GM23338 (cell line): ENCODE measurements at regions not wholly inside any gene's neighbourhood (a gene's known extent, or its start where the extent isn't known, plus 50 kb on each side); places are given as distances from the start of the nearest gene placed in this dataset.

Source experiments
- ATAC-seq: fragments of 200-7000 bp; cut with Tn5 transposase; 3 replicates; pipeline ENCODE4 v1.9.1; 2020
- DNase-seq: peaks from one replicate; pipeline ENCODE4 v3.0.0-alpha.2; 2015; ENCODE audit warnings: low spot score
- H2AFZ ChIP-seq: fragments of 200-600 bp; sonication (generic); 2 replicates; pipeline ENCODE4 v1.8.0; 2016; ENCODE audit warnings: antibody characterized with exemption, mild to moderate bottlenecking, moderate library complexity
- H3F3A ChIP-seq: fragments of 200-600 bp; sonication (generic); replicated peaks from 2 replicates; pipeline ENCODE4 v1.8.0; 2017; ENCODE audit warnings: antibody characterized with exemption, mixed run types, low read depth
- H3K27ac ChIP-seq: fragments of 200-600 bp; sonication (generic); 2 replicates; pipeline ENCODE4 v1.6.1; 2016; ENCODE audit warnings: low read depth
- H3K27me3 ChIP-seq: fragments of 200-600 bp; sonication (generic); 2 replicates; pipeline ENCODE4 v1.8.0; 2016; ENCODE audit warnings: mild to moderate bottlenecking, mixed run types, moderate library complexity; ENCODE audit not compliant: insufficient read depth
- H3K36me3 ChIP-seq: fragments of 200-600 bp; sonication (generic); 2 replicates; pipeline ENCODE4 v1.8.0; 2016; ENCODE audit warnings: mild to moderate bottlenecking; ENCODE audit not compliant: insufficient read depth
- H3K4me1 ChIP-seq: fragments of 200-600 bp; sonication (generic); 2 replicates; pipeline ENCODE4 v1.8.0; 2016; ENCODE audit warnings: mild to moderate bottlenecking, moderate library complexity; ENCODE audit not compliant: insufficient read depth
- H3K4me2 ChIP-seq: fragments of 200-600 bp; sonication (generic); 2 replicates; pipeline ENCODE4 v1.7.1; 2017; ENCODE audit warnings: mixed run types
- H3K4me3 ChIP-seq: fragments of 200-600 bp; sonication (generic); 2 replicates; pipeline ENCODE4 v1.6.1; 2016; ENCODE audit warnings: mixed run types
- H3K79me2 ChIP-seq: fragments of 200-600 bp; sonication (generic); replicated peaks from 2 replicates; pipeline ENCODE4 v1.8.0; 2017; ENCODE audit warnings: mild to moderate bottlenecking; ENCODE audit not compliant: insufficient read depth
- H3K9me2 ChIP-seq: fragments of 200-600 bp; sonication (generic); 2 replicates; pipeline ENCODE4 v1.8.0; 2017; ENCODE audit not compliant: insufficient read depth
- H4K20me1 ChIP-seq: fragments of 200-600 bp; sonication (generic); replicated peaks from 2 replicates; pipeline ENCODE4 v1.8.0; 2017; ENCODE audit warnings: mild to moderate bottlenecking; ENCODE audit not compliant: insufficient read depth
- H3K27ac Mint-ChIP-seq: 2 replicates; pipeline ENCODE4 v1.8.0; 2020; ENCODE audit warnings: inconsistent platforms, mild to moderate bottlenecking, moderate library complexity, mixed read lengths
- H3K27me3 Mint-ChIP-seq: 3 replicates; pipeline ENCODE4 v1.8.0; 2022; ENCODE audit warnings: low read depth, mild to moderate bottlenecking, moderate library complexity, mixed read lengths, inconsistent platforms; ENCODE audit not compliant: insufficient read depth, poor library complexity
- H3K36me3 Mint-ChIP-seq: 3 replicates; pipeline ENCODE4 v1.8.0; 2021; ENCODE audit warnings: low read depth, mild to moderate bottlenecking, inconsistent platforms, moderate library complexity, mixed read lengths
- H3K4me1 Mint-ChIP-seq: 3 replicates; pipeline ENCODE4 v1.8.0; 2020; ENCODE audit warnings: mild to moderate bottlenecking, inconsistent platforms, mixed read lengths
- H3K4me3 Mint-ChIP-seq: 3 replicates; pipeline ENCODE4 v1.8.0; 2021; ENCODE audit warnings: moderate library complexity, mild to moderate bottlenecking, inconsistent platforms, mixed read lengths
- H3K9me3 Mint-ChIP-seq: 3 replicates; pipeline ENCODE4 v1.8.0; 2020; ENCODE audit warnings: moderate library complexity, mild to moderate bottlenecking, inconsistent platforms, mixed read lengths
- CREB1 ChIP-seq: fragments of 250-450 bp; sonication (Bioruptor Pico); IDR thresholded peaks from 2 replicates; pipeline ENCODE4 v1.5.0; 2020; ENCODE audit warnings: low read depth, mild to moderate bottlenecking, moderate library complexity
- EZH2 ChIP-seq: fragments of 200-600 bp; sonication (generic); IDR thresholded peaks from one replicate; pipeline ENCODE4 v1.8.0; 2017; ENCODE audit warnings: antibody characterized with exemption, mild to moderate bottlenecking, low read depth; ENCODE audit not compliant: unreplicated experiment
- EZH2phosphoT487 ChIP-seq: fragments of 200-600 bp; sonication (generic); IDR thresholded peaks from one replicate; pipeline ENCODE4 v1.8.1; 2018; ENCODE audit warnings: antibody characterized with exemption; ENCODE audit not compliant: unreplicated experiment
- JUNB ChIP-seq: IDR thresholded peaks from one replicate; pipeline ENCODE4 v1.6.1; 2016; ENCODE audit warnings: antibody characterized with exemption; ENCODE audit not compliant: unreplicated experiment
- NANOG ChIP-seq: IDR thresholded peaks from 2 replicates; pipeline ENCODE4 v1.6.1; 2016; ENCODE audit warnings: antibody characterized with exemption, borderline replicate concordance
- POLR2AphosphoS5 ChIP-seq: IDR thresholded peaks from 2 replicates; pipeline ENCODE4 v1.6.1; 2016; ENCODE audit warnings: antibody characterized with exemption, low read depth
- STAT1 ChIP-seq: IDR thresholded peaks from one replicate; pipeline ENCODE4 v1.6.1; 2016; ENCODE audit warnings: antibody characterized with exemption; ENCODE audit not compliant: unreplicated experiment
- ZNF114 ChIP-seq: fragments of 250-450 bp; sonication (Bioruptor Pico); IDR thresholded peaks from 2 replicates; pipeline ENCODE4 v1.5.0; 2020; ENCODE audit warnings: mild to moderate bottlenecking, moderate library complexity
- ZNF331 ChIP-seq: fragments of 250-450 bp; sonication (Bioruptor Pico); IDR thresholded peaks from 2 replicates; pipeline ENCODE4 v1.5.0; 2020; ENCODE audit warnings: low read depth, mild to moderate bottlenecking, moderate library complexity
- TF ChIP-seq, protein P1 (sequence below): IDR thresholded peaks from 2 replicates; pipeline ENCODE4 v1.6.1; 2016; ENCODE audit warnings: antibody characterized with exemption
- TF ChIP-seq, protein P2 (sequence below): fragments of 250-450 bp; sonication (Bioruptor Pico); IDR thresholded peaks from 2 replicates; pipeline ENCODE4 v1.5.0; 2020; ENCODE audit warnings: mild to moderate bottlenecking, moderate library complexity
- TF ChIP-seq, protein P3 (sequence below): IDR thresholded peaks from one replicate; pipeline ENCODE4 v1.6.1; 2018; ENCODE audit warnings: antibody characterized with exemption; ENCODE audit not compliant: unreplicated experiment
- TF ChIP-seq, protein P4 (sequence below), 2 experiments: fragments of 200-600 bp in 1 of 2; sonication (generic) in 1 of 2; conservative IDR thresholded peaks; 2 replicates each; pipeline versions ENCODE4 v1.5.1 to v1.6.1; 2016 to 2017; ENCODE audit warnings: antibody characterized with exemption in 2 of 2, low read depth in 2 of 2, mild to moderate bottlenecking in 2 of 2, moderate library complexity in 1 of 2

DNA sequence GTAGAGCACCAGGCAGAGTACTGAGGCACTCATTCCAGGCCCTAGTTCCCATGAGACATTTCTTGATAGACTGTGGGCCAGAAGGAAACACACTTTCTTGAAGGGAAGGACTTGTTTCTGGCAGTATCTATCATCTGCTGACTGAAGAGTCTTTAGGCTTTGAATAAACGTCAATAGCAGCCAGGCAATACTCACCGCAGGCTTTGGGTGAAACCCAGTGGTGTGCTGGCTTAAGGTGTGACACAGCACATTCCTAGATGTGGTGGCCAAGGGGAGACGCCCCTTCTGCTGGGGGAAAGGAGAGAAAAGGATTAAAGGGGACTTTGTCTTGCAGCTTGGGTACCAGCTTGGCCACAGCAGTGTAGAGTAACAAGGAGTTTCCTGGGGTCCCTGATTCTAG is 1039.6 kb downstream of the HACE1 start:
- Mint-ChIP-seq H3K27ac (no peak overlapping the region), H3K4me1 (no peaks in the 10 kb centered on the region; the same call in 2 of the 3 replicates), H3K36me3 (no peaks in the 10 kb centered on the region), H3K4me3 (no peak overlapping the region), H3K27me3 (no peaks in the 10 kb centered on the region), H3K9me3 (no peaks in the 10 kb centered on the region; the same call in 1 of the 3 replicates)
- no peaks in the 10 kb centered on the region; the same call in 1 of the 2 replicates for H3K9me2 ChIP-seq
- H3K4me3 ChIP-seq = no peak overlapping the region
- H3K4me2 ChIP-seq = no peak overlapping the region
- no peaks in the 10 kb centered on the region for H3F3A ChIP-seq
- no peaks in the 10 kb centered on the region for H3K27me3 ChIP-seq
- DNase-seq (no peak), ATAC-seq (no peak)
- H3K36me3 ChIP-seq = no peaks in the 10 kb centered on the region
- TF ChIP-seq ZNF331 (CRISPR knock-in tag) = no peak
- TF ChIP-seq ZNF114 (CRISPR knock-in tag) = no peak
- TF ChIP-seq, protein P1, sequence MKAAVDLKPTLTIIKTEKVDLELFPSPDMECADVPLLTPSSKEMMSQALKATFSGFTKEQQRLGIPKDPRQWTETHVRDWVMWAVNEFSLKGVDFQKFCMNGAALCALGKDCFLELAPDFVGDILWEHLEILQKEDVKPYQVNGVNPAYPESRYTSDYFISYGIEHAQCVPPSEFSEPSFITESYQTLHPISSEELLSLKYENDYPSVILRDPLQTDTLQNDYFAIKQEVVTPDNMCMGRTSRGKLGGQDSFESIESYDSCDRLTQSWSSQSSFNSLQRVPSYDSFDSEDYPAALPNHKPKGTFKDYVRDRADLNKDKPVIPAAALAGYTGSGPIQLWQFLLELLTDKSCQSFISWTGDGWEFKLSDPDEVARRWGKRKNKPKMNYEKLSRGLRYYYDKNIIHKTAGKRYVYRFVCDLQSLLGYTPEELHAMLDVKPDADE = no peak
- no peak for TF ChIP-seq NANOG
- TF ChIP-seq, protein P2, sequence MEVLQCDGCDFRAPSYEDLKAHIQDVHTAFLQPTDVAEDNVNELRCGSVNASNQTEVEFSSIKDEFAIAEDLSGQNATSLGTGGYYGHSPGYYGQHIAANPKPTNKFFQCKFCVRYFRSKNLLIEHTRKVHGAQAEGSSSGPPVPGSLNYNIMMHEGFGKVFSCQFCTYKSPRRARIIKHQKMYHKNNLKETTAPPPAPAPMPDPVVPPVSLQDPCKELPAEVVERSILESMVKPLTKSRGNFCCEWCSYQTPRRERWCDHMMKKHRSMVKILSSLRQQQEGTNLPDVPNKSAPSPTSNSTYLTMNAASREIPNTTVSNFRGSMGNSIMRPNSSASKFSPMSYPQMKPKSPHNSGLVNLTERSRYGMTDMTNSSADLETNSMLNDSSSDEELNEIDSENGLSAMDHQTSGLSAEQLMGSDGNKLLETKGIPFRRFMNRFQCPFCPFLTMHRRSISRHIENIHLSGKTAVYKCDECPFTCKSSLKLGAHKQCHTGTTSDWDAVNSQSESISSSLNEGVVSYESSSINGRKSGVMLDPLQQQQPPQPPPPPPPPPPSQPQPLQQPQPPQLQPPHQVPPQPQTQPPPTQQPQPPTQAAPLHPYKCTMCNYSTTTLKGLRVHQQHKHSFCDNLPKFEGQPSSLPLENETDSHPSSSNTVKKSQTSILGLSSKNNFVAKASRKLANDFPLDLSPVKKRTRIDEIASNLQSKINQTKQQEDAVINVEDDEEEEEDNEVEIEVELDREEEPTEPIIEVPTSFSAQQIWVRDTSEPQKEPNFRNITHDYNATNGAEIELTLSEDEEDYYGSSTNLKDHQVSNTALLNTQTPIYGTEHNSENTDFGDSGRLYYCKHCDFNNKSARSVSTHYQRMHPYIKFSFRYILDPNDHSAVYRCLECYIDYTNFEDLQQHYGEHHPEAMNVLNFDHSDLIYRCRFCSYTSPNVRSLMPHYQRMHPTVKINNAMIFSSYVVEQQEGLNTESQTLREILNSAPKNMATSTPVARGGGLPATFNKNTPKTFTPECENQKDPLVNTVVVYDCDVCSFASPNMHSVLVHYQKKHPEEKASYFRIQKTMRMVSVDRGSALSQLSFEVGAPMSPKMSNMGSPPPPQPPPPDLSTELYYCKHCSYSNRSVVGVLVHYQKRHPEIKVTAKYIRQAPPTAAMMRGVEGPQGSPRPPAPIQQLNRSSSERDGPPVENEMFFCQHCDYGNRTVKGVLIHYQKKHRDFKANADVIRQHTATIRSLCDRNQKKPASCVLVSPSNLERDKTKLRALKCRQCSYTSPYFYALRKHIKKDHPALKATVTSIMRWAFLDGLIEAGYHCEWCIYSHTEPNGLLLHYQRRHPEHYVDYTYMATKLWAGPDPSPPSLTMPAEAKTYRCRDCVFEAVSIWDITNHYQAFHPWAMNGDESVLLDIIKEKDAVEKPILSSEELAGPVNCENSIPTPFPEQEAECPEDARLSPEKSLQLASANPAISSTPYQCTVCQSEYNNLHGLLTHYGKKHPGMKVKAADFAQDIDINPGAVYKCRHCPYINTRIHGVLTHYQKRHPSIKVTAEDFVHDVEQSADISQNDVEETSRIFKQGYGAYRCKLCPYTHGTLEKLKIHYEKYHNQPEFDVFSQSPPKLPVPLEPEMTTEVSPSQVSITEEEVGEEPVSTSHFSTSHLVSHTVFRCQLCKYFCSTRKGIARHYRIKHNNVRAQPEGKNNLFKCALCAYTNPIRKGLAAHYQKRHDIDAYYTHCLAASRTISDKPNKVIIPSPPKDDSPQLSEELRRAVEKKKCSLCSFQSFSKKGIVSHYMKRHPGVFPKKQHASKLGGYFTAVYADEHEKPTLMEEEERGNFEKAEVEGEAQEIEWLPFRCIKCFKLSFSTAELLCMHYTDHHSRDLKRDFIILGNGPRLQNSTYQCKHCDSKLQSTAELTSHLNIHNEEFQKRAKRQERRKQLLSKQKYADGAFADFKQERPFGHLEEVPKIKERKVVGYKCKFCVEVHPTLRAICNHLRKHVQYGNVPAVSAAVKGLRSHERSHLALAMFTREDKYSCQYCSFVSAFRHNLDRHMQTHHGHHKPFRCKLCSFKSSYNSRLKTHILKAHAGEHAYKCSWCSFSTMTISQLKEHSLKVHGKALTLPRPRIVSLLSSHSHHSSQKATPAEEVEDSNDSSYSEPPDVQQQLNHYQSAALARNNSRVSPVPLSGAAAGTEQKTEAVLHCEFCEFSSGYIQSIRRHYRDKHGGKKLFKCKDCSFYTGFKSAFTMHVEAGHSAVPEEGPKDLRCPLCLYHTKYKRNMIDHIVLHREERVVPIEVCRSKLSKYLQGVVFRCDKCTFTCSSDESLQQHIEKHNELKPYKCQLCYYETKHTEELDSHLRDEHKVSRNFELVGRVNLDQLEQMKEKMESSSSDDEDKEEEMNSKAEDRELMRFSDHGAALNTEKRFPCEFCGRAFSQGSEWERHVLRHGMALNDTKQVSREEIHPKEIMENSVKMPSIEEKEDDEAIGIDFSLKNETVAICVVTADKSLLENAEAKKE (CRISPR knock-in tag) = no peak
- no peak for TF ChIP-seq EZH2phosphoT487
- TF ChIP-seq STAT1 = no peak
- no peak for TF ChIP-seq CREB1 (CRISPR knock-in tag)
- no peak for TF ChIP-seq JUNB
- TF ChIP-seq POLR2AphosphoS5 = no peak
- TF ChIP-seq, protein P3, sequence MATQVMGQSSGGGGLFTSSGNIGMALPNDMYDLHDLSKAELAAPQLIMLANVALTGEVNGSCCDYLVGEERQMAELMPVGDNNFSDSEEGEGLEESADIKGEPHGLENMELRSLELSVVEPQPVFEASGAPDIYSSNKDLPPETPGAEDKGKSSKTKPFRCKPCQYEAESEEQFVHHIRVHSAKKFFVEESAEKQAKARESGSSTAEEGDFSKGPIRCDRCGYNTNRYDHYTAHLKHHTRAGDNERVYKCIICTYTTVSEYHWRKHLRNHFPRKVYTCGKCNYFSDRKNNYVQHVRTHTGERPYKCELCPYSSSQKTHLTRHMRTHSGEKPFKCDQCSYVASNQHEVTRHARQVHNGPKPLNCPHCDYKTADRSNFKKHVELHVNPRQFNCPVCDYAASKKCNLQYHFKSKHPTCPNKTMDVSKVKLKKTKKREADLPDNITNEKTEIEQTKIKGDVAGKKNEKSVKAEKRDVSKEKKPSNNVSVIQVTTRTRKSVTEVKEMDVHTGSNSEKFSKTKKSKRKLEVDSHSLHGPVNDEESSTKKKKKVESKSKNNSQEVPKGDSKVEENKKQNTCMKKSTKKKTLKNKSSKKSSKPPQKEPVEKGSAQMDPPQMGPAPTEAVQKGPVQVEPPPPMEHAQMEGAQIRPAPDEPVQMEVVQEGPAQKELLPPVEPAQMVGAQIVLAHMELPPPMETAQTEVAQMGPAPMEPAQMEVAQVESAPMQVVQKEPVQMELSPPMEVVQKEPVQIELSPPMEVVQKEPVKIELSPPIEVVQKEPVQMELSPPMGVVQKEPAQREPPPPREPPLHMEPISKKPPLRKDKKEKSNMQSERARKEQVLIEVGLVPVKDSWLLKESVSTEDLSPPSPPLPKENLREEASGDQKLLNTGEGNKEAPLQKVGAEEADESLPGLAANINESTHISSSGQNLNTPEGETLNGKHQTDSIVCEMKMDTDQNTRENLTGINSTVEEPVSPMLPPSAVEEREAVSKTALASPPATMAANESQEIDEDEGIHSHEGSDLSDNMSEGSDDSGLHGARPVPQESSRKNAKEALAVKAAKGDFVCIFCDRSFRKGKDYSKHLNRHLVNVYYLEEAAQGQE = no peak
- TF ChIP-seq, protein P4, sequence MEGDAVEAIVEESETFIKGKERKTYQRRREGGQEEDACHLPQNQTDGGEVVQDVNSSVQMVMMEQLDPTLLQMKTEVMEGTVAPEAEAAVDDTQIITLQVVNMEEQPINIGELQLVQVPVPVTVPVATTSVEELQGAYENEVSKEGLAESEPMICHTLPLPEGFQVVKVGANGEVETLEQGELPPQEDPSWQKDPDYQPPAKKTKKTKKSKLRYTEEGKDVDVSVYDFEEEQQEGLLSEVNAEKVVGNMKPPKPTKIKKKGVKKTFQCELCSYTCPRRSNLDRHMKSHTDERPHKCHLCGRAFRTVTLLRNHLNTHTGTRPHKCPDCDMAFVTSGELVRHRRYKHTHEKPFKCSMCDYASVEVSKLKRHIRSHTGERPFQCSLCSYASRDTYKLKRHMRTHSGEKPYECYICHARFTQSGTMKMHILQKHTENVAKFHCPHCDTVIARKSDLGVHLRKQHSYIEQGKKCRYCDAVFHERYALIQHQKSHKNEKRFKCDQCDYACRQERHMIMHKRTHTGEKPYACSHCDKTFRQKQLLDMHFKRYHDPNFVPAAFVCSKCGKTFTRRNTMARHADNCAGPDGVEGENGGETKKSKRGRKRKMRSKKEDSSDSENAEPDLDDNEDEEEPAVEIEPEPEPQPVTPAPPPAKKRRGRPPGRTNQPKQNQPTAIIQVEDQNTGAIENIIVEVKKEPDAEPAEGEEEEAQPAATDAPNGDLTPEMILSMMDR (conservative IDR thresholded peaks at IDR 0.05; ENCODE audit: low read depth in 2 of 2) = no peak
- no peak for TF ChIP-seq EZH2
- no peaks in the 10 kb centered on the region for H3K79me2 ChIP-seq
- no peak overlapping the region for H3K27ac ChIP-seq
- no peaks in the 10 kb centered on the region for H4K20me1 ChIP-seq
- H2AFZ ChIP-seq = no peak overlapping the region
- no peaks in the 10 kb centered on the region for H3K4me1 ChIP-seq
